ENCODE measurements at regions not wholly inside any gene's neighbourhood (a gene's known extent, or its start where the extent isn't known, plus 50 kb on each side); places are given as distances from the start of the nearest gene placed in this dataset.

DNA sequence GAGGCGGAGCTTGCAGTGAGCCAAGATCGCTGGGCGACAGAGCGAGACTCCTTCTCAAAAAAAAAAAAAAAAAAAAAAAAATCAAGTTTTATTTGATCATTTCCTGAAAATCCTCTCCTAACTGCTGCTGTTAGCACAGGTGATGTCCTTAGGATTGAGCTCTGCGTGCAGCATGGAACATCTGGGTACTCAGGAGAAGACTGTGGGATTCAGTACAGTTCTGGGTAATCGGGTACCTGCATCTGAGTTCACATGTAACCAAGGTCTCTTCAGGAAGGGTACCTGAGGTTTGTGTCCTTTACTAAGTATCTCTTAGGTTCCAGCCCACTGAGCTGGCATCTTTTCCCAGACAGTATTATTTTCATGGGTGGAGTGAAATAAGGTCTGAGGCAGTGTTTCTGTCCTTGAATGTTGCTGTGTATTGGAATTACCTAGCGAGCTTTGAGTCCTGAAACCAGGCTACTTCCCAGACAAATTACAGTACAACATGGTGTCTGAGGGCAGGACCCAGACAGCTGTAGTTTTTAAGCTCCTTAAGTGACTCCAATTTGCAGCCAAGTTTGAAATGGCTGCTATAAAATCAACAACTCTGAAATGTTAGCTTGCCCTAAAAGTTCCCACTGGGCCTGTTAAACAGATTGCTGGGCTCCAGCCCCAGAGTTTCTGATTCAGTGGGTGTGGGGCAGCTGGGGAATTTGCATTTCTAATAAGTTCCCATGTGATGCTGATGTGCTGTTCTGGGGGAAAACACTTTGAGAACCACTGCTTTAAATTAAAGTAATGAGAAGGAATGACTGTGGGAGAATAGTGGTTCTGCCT lies 120.5 kb downstream of the PMAIP1 start:
- TF ChIP-seq, protein P1, sequence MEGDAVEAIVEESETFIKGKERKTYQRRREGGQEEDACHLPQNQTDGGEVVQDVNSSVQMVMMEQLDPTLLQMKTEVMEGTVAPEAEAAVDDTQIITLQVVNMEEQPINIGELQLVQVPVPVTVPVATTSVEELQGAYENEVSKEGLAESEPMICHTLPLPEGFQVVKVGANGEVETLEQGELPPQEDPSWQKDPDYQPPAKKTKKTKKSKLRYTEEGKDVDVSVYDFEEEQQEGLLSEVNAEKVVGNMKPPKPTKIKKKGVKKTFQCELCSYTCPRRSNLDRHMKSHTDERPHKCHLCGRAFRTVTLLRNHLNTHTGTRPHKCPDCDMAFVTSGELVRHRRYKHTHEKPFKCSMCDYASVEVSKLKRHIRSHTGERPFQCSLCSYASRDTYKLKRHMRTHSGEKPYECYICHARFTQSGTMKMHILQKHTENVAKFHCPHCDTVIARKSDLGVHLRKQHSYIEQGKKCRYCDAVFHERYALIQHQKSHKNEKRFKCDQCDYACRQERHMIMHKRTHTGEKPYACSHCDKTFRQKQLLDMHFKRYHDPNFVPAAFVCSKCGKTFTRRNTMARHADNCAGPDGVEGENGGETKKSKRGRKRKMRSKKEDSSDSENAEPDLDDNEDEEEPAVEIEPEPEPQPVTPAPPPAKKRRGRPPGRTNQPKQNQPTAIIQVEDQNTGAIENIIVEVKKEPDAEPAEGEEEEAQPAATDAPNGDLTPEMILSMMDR (IDR thresholded peaks at IDR 0.05) = no peak
- TF ChIP-seq POLR2A (IDR thresholded peaks at IDR 0.05) = no peak

Data from testis (tissue), 2 donors.